Panc1 (cell line): ENCODE measurements at regions not wholly inside any gene's neighbourhood (a gene's known extent, or its start where the extent isn't known, plus 50 kb on each side); places are given as distances from the start of the nearest gene placed in this dataset.

ENCODE experiments used
- ATAC-seq: fragments of 200-7000 bp; cut with Tn5 transposase; 2 replicates; pipeline ENCODE4 v1.9.1; 2020; ENCODE audit warnings: mild to moderate bottlenecking, moderate library complexity
- BruUV-seq: library from RNA; stranded (reverse); fragments of 400-500 nt; replicated peaks from 2 replicates; lab custom pipeline; 2021; lab: Mats Ljungman, UMichigan
- CTCF ChIA-PET: fragments of 300-600 bp; sonication (Branson Sonifier 250); formaldehyde crosslinking; loops from one replicate; lab custom pipeline; 2022; ENCODE audit warnings: antibody characterized with exemption; lab: Charles Lee
- POLR2A ChIA-PET: fragments of 300-600 bp; sonication (Branson Sonifier 250); formaldehyde crosslinking; loops from one replicate; lab custom pipeline; 2022; ENCODE audit warnings: antibody characterized with exemption; lab: Charles Lee
- DNase-seq: peaks from one replicate; pipeline ENCODE4 v3.0.0-alpha.2; 2010; ENCODE audit warnings: low read depth, low spot score
- H3K27ac ChIP-seq: 2 replicates; pipeline ENCODE4 v1.5.1; 2011; ENCODE audit warnings: mild to moderate bottlenecking, low read length, inconsistent platforms
- H3K27me3 ChIP-seq: fragments of 200-500 bp; sonication (Bioruptor generic); 2 replicates; pipeline ENCODE4 v1.6.0; 2014; ENCODE audit warnings: low read length, inconsistent platforms; ENCODE audit not compliant: control insufficient read depth, insufficient read depth
- H3K36me3 ChIP-seq: fragments of 200-500 bp; sonication (Bioruptor generic); 2 replicates; pipeline ENCODE4 v1.5.1; 2014; ENCODE audit warnings: inconsistent platforms, mild to moderate bottlenecking, low read length, moderate library complexity; ENCODE audit not compliant: control insufficient read depth, insufficient read depth
- H3K4me1 ChIP-seq: 2 replicates; pipeline ENCODE4 v1.5.1; 2011; ENCODE audit warnings: inconsistent platforms, mild to moderate bottlenecking, low read length, moderate library complexity; ENCODE audit not compliant: control insufficient read depth, insufficient read depth
- H3K4me3 ChIP-seq, 2 experiments: 2 replicates each; pipeline ENCODE4 v1.5.1; 2011 to 2012; ENCODE audit warnings: low read depth in 2 of 2, low read length in 2 of 2, mild to moderate bottlenecking in 2 of 2, inconsistent platforms in 1 of 2, moderate library complexity in 1 of 2
- H3K9me3 ChIP-seq: fragments of 200-500 bp; sonication (Bioruptor generic); 2 replicates; pipeline ENCODE4 v1.5.1; 2014; ENCODE audit warnings: low read depth, mild to moderate bottlenecking, inconsistent platforms, low read length, moderate library complexity; ENCODE audit not compliant: control insufficient read depth, insufficient read depth
- POLR2AphosphoS5 ChIP-seq: IDR thresholded peaks from 2 replicates; pipeline ENCODE4 v1.6.1; 2012; ENCODE audit warnings: mild to moderate bottlenecking, low read depth, low read length, moderate library complexity
- REST ChIP-seq, 2 experiments: IDR thresholded peaks; 2 replicates each; pipeline ENCODE4 v1.6.1; 2011 to 2012; ENCODE audit warnings: low read depth in 2 of 2, control low read depth in 1 of 2, low read length in 1 of 2, mild to moderate bottlenecking in 1 of 2, moderate library complexity in 1 of 2; ENCODE audit not compliant: insufficient read depth in 1 of 2
- SIN3A ChIP-seq: IDR thresholded peaks from 2 replicates; pipeline ENCODE4 v1.6.1; 2012; ENCODE audit warnings: low read depth, mild to moderate bottlenecking, low read length, moderate library complexity, borderline replicate concordance; ENCODE audit not compliant: insufficient read depth
- TCF7L2 ChIP-seq: IDR thresholded peaks from 2 replicates; pipeline ENCODE4 v1.6.1; 2011; ENCODE audit warnings: mild to moderate bottlenecking, low read depth, low read length, inconsistent platforms
- in situ Hi-C: cut with HindIII; loops from 2 replicates; pipeline ENCODE4 v1.10.0; 2016; ENCODE audit warnings: low sequenced_read_pairs, low pct_unique_long_range_greater_than_20kb
- intact Hi-C: fragments of 100-400 bp; cut with micrococcal nuclease; formaldehyde crosslinking; loops from one replicate; pipeline ENCODE4 v1.10.0; 2022; ENCODE audit not compliant: unreplicated experiment
- TF ChIP-seq, protein P1 (sequence below): fragments of 450-650 bp; IDR thresholded peaks from 2 replicates; pipeline ENCODE4 v1.5.1; 2017; ENCODE audit warnings: mild to moderate bottlenecking

- BruUV-seq, result no TSS peak
- in situ Hi-C loops, result no loop called here
Observed at GRCh38 chr4:173761938-173762337, 231.9 kb upstream of the HAND2 start.

GRCh38 chr4:173761236-173761635, 231.2 kb upstream of the HAND2 start:
- Histone ChIP-seq H3K4me1 (no peaks in the 10 kb centered on the region), H3K36me3 (no peaks in the 10 kb centered on the region), H3K27me3 (no peaks in the 10 kb centered on the region), H3K4me3 (no peak overlapping the region), H3K27ac (no peak overlapping the region), H3K9me3 (no peaks in the 10 kb centered on the region)
- DNase-seq (no peak), ATAC-seq (no peak)
- intact Hi-C loops, result no loop called here
- ChIA-PET POLR2A (no interaction called here), CTCF (no interaction called here)
- TF ChIP-seq, protein P1, sequence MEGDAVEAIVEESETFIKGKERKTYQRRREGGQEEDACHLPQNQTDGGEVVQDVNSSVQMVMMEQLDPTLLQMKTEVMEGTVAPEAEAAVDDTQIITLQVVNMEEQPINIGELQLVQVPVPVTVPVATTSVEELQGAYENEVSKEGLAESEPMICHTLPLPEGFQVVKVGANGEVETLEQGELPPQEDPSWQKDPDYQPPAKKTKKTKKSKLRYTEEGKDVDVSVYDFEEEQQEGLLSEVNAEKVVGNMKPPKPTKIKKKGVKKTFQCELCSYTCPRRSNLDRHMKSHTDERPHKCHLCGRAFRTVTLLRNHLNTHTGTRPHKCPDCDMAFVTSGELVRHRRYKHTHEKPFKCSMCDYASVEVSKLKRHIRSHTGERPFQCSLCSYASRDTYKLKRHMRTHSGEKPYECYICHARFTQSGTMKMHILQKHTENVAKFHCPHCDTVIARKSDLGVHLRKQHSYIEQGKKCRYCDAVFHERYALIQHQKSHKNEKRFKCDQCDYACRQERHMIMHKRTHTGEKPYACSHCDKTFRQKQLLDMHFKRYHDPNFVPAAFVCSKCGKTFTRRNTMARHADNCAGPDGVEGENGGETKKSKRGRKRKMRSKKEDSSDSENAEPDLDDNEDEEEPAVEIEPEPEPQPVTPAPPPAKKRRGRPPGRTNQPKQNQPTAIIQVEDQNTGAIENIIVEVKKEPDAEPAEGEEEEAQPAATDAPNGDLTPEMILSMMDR, result no peak
- TF ChIP-seq TCF7L2 (no peak), POLR2AphosphoS5 (no peak), REST (IDR thresholded peaks at IDR 0.05; ENCODE audit: insufficient read depth in 1 of 2, low read depth in 2 of 2, low read length in 1 of 2) (no peak), SIN3A (no peak)
- BruUV-seq, result no TSS peak
- in situ Hi-C loops, result no loop called here

More at GRCh38 chr4:173761938-173762337, 231.9 kb upstream of the HAND2 start:
- no peak overlapping the region for H3K4me3 ChIP-seq
- ChIA-PET POLR2A (no interaction called here), CTCF (no interaction called here)
- H3K4me1 ChIP-seq, result no peaks in the 10 kb centered on the region
- TF ChIP-seq TCF7L2 (no peak), REST (IDR thresholded peaks at IDR 0.05; ENCODE audit: insufficient read depth in 1 of 2, low read depth in 2 of 2, low read length in 1 of 2) (no peak), POLR2AphosphoS5 (no peak), SIN3A (no peak)
- TF ChIP-seq, protein P1, result no peak
- ATAC-seq (no peak), DNase-seq (no peak)
- no peaks in the 10 kb centered on the region for H3K36me3 ChIP-seq
- H3K27ac ChIP-seq, result no peak overlapping the region
- H3K9me3 ChIP-seq, result no peaks in the 10 kb centered on the region
- intact Hi-C loops, result no loop called here
- no peaks in the 10 kb centered on the region for H3K27me3 ChIP-seq
